Hepatocyte (in vitro differentiated cells): ENCODE measurements at regions not wholly inside any gene's neighbourhood (a gene's known extent, or its start where the extent isn't known, plus 50 kb on each side); places are given as distances from the start of the nearest gene placed in this dataset.

Source experiments
- DNase-seq: peaks from one replicate; pipeline ENCODE4 v3.0.0-alpha.2; 2016; ENCODE audit warnings: low spot score
- H2AFZ ChIP-seq: fragments of 200-600 bp; sonication (generic); 2 replicates; pipeline ENCODE4 v1.6.0; 2016; ENCODE audit warnings: antibody characterized with exemption, mild to moderate bottlenecking
- H3K27ac ChIP-seq: fragments of 200-600 bp; sonication (generic); 2 replicates; pipeline ENCODE4 v1.5.1; 2016; ENCODE audit warnings: mild to moderate bottlenecking
- H3K27me3 ChIP-seq: fragments of 200-600 bp; sonication (generic); 2 replicates; pipeline ENCODE4 v1.6.1; 2016
- H3K36me3 ChIP-seq: fragments of 200-600 bp; sonication (generic); replicated peaks from 2 replicates; pipeline ENCODE4 v1.5.1; 2016; ENCODE audit warnings: low read depth; ENCODE audit not compliant: insufficient read depth
- H3K4me1 ChIP-seq: fragments of 200-600 bp; sonication (generic); 2 replicates; pipeline ENCODE4 v1.5.1; 2016; ENCODE audit warnings: mild to moderate bottlenecking, moderate library complexity; ENCODE audit not compliant: insufficient read depth
- H3K4me2 ChIP-seq: fragments of 200-600 bp; sonication (generic); 2 replicates; pipeline ENCODE4 v1.6.0; 2016
- H3K4me3 ChIP-seq: fragments of 200-600 bp; sonication (generic); 2 replicates; pipeline ENCODE4 v1.5.1; 2016; ENCODE audit warnings: mild to moderate bottlenecking
- H3K79me2 ChIP-seq: fragments of 200-600 bp; sonication (generic); 2 replicates; pipeline ENCODE4 v1.6.0; 2017; ENCODE audit warnings: mild to moderate bottlenecking
- H3K9me2 ChIP-seq: fragments of 200-600 bp; sonication (generic); replicated peaks from 2 replicates; pipeline ENCODE4 v1.6.0; 2017; ENCODE audit warnings: mild to moderate bottlenecking; ENCODE audit not compliant: insufficient read depth
- H3K9me3 ChIP-seq: fragments of 200-600 bp; sonication (generic); 2 replicates; pipeline ENCODE4 v1.5.1; 2016; ENCODE audit warnings: low read depth, mild to moderate bottlenecking
- H4K20me1 ChIP-seq: fragments of 200-600 bp; sonication (generic); 2 replicates; pipeline ENCODE4 v1.6.0; 2016; ENCODE audit warnings: mild to moderate bottlenecking; ENCODE audit not compliant: insufficient read depth, poor library complexity, severe bottlenecking
- EZH2 ChIP-seq: fragments of 200-600 bp; sonication (generic); IDR thresholded peaks from 2 replicates; pipeline ENCODE4 v1.6.1; 2016; ENCODE audit warnings: antibody characterized with exemption, mild to moderate bottlenecking, borderline replicate concordance
- EZH2phosphoT487 ChIP-seq: fragments of 200-600 bp; sonication (generic); IDR thresholded peaks from one replicate; pipeline ENCODE4 v1.6.1; 2018; ENCODE audit warnings: antibody characterized with exemption, mild to moderate bottlenecking, low read depth, moderate library complexity; ENCODE audit not compliant: unreplicated experiment, severe bottlenecking
- WGBS: methylation state at CpG from one replicate; pipeline ENCODE4 v1.1.6; 2016; ENCODE audit warnings: low lambda C conversion rate; ENCODE audit errors: missing lambda C conversion rate; 5-methylcytosine and 5-hydroxymethylcytosine counted together
- TF ChIP-seq, protein P1 (sequence below): fragments of 200-600 bp; sonication (generic); IDR thresholded peaks from 2 replicates; pipeline ENCODE4 v1.5.1; 2016; ENCODE audit warnings: antibody characterized with exemption, mild to moderate bottlenecking; ENCODE audit not compliant: poor library complexity

DNA sequence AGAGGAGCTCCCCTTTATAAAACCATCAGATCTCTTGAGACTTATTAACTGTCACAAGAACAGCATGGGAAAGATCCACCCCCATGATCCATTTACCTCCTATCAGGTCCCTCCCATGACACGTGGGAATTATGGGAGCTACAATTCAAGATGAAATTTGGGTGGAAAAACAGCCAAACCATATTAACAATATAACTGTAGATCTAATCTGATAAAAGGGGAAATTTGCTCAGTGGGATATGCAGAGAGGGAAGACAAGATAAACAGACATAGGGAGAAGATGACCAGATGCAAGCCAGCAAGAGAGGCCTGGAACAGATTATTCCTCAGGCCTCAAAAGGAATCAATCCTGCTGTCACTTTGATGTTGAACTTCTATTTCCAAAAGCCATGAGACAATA lies 841.5 kb downstream of the LRRIQ3 start:
- TF ChIP-seq, protein P1, sequence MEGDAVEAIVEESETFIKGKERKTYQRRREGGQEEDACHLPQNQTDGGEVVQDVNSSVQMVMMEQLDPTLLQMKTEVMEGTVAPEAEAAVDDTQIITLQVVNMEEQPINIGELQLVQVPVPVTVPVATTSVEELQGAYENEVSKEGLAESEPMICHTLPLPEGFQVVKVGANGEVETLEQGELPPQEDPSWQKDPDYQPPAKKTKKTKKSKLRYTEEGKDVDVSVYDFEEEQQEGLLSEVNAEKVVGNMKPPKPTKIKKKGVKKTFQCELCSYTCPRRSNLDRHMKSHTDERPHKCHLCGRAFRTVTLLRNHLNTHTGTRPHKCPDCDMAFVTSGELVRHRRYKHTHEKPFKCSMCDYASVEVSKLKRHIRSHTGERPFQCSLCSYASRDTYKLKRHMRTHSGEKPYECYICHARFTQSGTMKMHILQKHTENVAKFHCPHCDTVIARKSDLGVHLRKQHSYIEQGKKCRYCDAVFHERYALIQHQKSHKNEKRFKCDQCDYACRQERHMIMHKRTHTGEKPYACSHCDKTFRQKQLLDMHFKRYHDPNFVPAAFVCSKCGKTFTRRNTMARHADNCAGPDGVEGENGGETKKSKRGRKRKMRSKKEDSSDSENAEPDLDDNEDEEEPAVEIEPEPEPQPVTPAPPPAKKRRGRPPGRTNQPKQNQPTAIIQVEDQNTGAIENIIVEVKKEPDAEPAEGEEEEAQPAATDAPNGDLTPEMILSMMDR, result no peak
- no peak for TF ChIP-seq EZH2
- TF ChIP-seq EZH2phosphoT487, result no peak
- no peaks in the 10 kb centered on the region for H4K20me1 ChIP-seq
- WGBS, result 69% methylated on average over 1 of the region's 1 CpG
- H3K79me2 ChIP-seq, result no peaks in the 10 kb centered on the region
- no peaks in the 10 kb centered on the region for H3K9me3 ChIP-seq
- H3K27ac ChIP-seq, result no peak overlapping the region
- DNase-seq, result no peak
- no peak overlapping the region for H3K4me2 ChIP-seq
- H2AFZ ChIP-seq, result no peak overlapping the region
- H3K4me1 ChIP-seq, result no peaks in the 10 kb centered on the region
- H3K27me3 ChIP-seq, result no peaks in the 10 kb centered on the region
- no peak overlapping the region for H3K4me3 ChIP-seq
- no peaks in the 10 kb centered on the region for H3K36me3 ChIP-seq
- no peaks in the 10 kb centered on the region for H3K9me2 ChIP-seq

DNA sequence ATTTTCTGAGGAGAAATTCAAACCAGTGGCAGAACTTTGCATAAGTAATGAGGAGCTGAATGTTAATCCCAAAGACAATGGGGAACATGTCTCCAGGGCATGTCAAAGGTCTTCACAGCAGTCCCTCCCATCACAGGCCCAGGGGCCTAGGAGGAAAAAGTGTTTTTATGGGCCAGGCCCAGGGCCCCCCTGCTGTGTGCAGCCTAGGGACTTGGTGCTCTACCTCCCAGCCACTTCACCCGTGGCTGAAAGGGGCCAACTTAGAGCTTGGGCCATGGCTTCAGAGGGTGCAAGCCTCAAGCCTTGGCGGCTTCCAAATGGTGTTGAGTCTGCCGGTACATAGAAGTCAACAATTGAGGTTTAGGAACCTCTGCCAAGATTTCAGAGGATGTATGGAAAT lies 854.0 kb downstream of the LRRIQ3 start:
- no peaks in the 10 kb centered on the region for H3K9me2 ChIP-seq
- H3K9me3 ChIP-seq, result no peaks in the 10 kb centered on the region
- no peaks in the 10 kb centered on the region for H3K27me3 ChIP-seq
- no peak overlapping the region for H3K4me2 ChIP-seq
- no peak overlapping the region for H3K27ac ChIP-seq
- H3K4me1 ChIP-seq, result no peaks in the 10 kb centered on the region
- 98% methylated on average over 3 of the region's 3 CpGs for WGBS
- H3K79me2 ChIP-seq, result no peaks in the 10 kb centered on the region
- no peak for DNase-seq
- H3K36me3 ChIP-seq, result no peaks in the 10 kb centered on the region
- TF ChIP-seq, protein P1, result no peak
- TF ChIP-seq EZH2 (no peak), EZH2phosphoT487 (no peak)
- H3K4me3 ChIP-seq, result no peak overlapping the region
- no peaks in the 10 kb centered on the region for H4K20me1 ChIP-seq
- no peak overlapping the region for H2AFZ ChIP-seq

DNA sequence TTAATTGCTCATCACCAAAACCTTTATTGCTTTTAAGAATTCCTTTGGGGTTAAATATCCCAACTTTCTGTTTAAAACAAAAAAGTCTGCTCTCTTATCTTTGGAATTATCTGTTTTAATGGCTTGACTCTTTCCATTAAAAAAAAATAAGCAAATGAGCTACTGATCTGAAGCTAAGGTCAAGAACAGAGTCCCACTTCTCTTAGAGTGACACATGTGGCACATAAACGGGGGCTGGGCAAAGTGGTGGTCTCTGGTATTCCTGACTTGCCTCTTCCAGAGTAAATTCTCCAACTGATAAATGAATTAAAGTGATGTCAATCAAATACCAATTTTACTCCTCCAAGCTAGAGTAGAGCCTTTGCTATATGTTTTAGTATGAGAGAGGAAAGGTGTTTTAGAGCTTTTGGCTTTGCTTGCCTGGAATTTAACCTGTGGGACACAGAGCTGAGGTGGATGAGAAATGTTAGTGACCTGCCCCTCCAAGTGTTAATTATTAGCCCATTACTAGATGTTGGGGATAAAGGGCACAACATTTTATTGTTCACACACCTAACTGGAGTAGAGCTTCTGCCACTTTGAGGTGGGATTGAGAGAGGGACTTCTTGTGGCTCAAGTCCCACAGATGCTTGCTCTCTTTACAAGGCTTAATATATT lies 864.0 kb downstream of the LRRIQ3 start:
- no peak for TF ChIP-seq EZH2phosphoT487
- TF ChIP-seq, protein P1, result no peak
- no peak for TF ChIP-seq EZH2
- DNase-seq, result peak; percentile 27
- peaks cover 3% of the 10 kb centered on the region for H3K9me3 ChIP-seq
- H3K4me1 ChIP-seq, result no peaks in the 10 kb centered on the region
- no peak overlapping the region for H3K4me3 ChIP-seq
- 43% methylated on average over 1 of the region's 1 CpG for whole genome bisulfite sequencing
- no peaks in the 10 kb centered on the region for H3K27me3 ChIP-seq
- H3K79me2 ChIP-seq, result no peaks in the 10 kb centered on the region
- H3K4me2 ChIP-seq, result peak overlapping the region; percentile 54
- H2AFZ ChIP-seq, result peak overlapping the region; percentile 41
- H4K20me1 ChIP-seq, result no peaks in the 10 kb centered on the region
- H3K36me3 ChIP-seq, result no peaks in the 10 kb centered on the region
- H3K9me2 ChIP-seq, result no peaks in the 10 kb centered on the region
- no peak overlapping the region for H3K27ac ChIP-seq
